Astrocyte (in vitro differentiated cells and primary cell): ENCODE measurements at regions not wholly inside any gene's neighbourhood (a gene's known extent, or its start where the extent isn't known, plus 50 kb on each side); places are given as distances from the start of the nearest gene placed in this dataset.
"Not testable (repeated sequence)": the region's sequence is repeated elsewhere in the genome, so short reads cannot be mapped to it uniquely, and the experiment has no call there.

Experiments used
- EZH2 ChIP-seq: IDR thresholded peaks from 2 replicates; pipeline ENCODE4 v1.6.1; 2012; ENCODE audit warnings: mild to moderate bottlenecking, low read length, inconsistent platforms; ENCODE audit not compliant: insufficient read depth
- TF ChIP-seq, protein P1 (sequence below): IDR thresholded peaks from 2 replicates; pipeline ENCODE4 v1.5.1; 2011; ENCODE audit warnings: low read depth, mild to moderate bottlenecking, inconsistent platforms, low read length, moderate library complexity; ENCODE audit not compliant: insufficient read depth

DNA sequence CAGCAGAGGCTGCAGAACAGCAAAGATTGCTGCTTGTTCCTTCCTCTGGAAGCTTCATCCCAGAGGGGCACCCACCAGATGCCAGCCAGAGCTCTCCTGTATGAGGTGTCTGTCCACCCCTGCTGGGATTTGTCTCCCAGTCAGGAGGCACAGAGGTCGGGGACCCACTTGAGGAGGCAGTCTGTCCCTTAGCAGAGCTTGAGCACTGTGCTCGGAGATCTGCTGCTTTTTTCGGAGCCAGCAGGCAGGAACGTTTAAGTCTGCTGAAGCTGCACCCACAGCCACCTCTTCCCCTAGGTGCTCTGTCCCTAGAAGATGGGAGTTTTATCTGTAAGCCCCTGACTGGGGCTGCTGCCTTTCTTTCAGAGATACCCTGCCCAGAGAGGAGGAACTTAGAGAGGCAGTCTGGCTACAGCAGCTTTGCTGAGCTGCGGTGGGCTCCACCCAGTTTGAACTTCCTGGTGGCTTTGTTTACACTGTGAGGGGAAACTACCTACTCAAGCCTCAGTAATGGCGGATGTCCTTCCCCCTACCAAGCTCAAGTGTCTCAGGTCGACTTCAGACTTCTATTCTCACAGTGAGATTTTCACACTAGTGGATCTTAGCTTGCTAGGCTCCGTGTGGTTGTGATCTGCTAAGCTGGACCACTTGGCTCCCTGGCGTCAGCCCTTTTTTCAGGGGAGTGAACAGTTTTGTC, 101.8 kb upstream of the GLRA1 start:
- TF ChIP-seq, protein P1, sequence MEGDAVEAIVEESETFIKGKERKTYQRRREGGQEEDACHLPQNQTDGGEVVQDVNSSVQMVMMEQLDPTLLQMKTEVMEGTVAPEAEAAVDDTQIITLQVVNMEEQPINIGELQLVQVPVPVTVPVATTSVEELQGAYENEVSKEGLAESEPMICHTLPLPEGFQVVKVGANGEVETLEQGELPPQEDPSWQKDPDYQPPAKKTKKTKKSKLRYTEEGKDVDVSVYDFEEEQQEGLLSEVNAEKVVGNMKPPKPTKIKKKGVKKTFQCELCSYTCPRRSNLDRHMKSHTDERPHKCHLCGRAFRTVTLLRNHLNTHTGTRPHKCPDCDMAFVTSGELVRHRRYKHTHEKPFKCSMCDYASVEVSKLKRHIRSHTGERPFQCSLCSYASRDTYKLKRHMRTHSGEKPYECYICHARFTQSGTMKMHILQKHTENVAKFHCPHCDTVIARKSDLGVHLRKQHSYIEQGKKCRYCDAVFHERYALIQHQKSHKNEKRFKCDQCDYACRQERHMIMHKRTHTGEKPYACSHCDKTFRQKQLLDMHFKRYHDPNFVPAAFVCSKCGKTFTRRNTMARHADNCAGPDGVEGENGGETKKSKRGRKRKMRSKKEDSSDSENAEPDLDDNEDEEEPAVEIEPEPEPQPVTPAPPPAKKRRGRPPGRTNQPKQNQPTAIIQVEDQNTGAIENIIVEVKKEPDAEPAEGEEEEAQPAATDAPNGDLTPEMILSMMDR, result not testable (repeated sequence)
- TF ChIP-seq EZH2, result not testable (repeated sequence)
